ENCODE measurements at regions not wholly inside any gene's neighbourhood (a gene's known extent, or its start where the extent isn't known, plus 50 kb on each side); places are given as distances from the start of the nearest gene placed in this dataset.

GRCh38 chr3:28042095-28042635 lies 199.3 kb upstream of the CMC1 start:
- DNase-seq, result no peak

GRCh38 chr3:28042707-28043106 lies 198.7 kb upstream of the CMC1 start:
- peak; percentile 18 for DNase-seq

GRCh38 chr3:28050120-28050519 lies 191.3 kb upstream of the CMC1 start:
- no peak for DNase-seq

- DNase-seq, result peak; percentile 20
Measured at GRCh38 chr3:28050885-28051284, 190.5 kb upstream of the CMC1 start.

GRCh38 chr3:28053759-28054158 lies 187.7 kb upstream of the CMC1 start:
- DNase-seq, result no peak

GRCh38 chr3:28056806-28057205 lies 184.6 kb upstream of the CMC1 start:
- no peak for DNase-seq

GRCh38 chr3:28057539-28057938 lies 183.9 kb upstream of the CMC1 start:
- no peak for DNase-seq

- DNase-seq, result peak; percentile 0
Measured at GRCh38 chr3:28059199-28059598, 182.2 kb upstream of the CMC1 start.

- no peak for DNase-seq
Measured at GRCh38 chr3:28066020-28066419, 175.4 kb upstream of the CMC1 start.

- no peak for DNase-seq
Measured at GRCh38 chr3:28067014-28067413, 174.4 kb upstream of the CMC1 start.

- DNase-seq, result no peak
Measured at GRCh38 chr3:28068342-28068741, 173.1 kb upstream of the CMC1 start.

GRCh38 chr3:28069438-28069837 lies 172.0 kb upstream of the CMC1 start:
- DNase-seq, result no peak

- DNase-seq, result no peak
Measured at GRCh38 chr3:28076246-28076645, 165.2 kb upstream of the CMC1 start.

GRCh38 chr3:28077572-28077971 lies 163.8 kb upstream of the CMC1 start:
- peak; percentile 44 for DNase-seq

GRCh38 chr3:28078536-28078935 lies 162.9 kb upstream of the CMC1 start:
- DNase-seq, result no peak

- DNase-seq, result no peak
Measured at GRCh38 chr3:28080716-28081115, 160.7 kb upstream of the CMC1 start.

- DNase-seq, result no peak
Measured at GRCh38 chr3:28081533-28081947, 159.9 kb upstream of the CMC1 start.

- no peak for DNase-seq
Measured at GRCh38 chr3:28087591-28087990, 153.8 kb upstream of the CMC1 start.

- DNase-seq, result no peak
Measured at GRCh38 chr3:28088811-28089526, 152.4 kb upstream of the CMC1 start.

- DNase-seq, result no peak
Measured at GRCh38 chr3:28089527-28089897, 151.9 kb upstream of the CMC1 start.

- DNase-seq, result no peak
Measured at GRCh38 chr3:28099296-28099695, 142.1 kb upstream of the CMC1 start.

GRCh38 chr3:28101705-28102104 lies 139.7 kb upstream of the CMC1 start:
- DNase-seq, result no peak

- DNase-seq, result peak; percentile 4
Measured at GRCh38 chr3:28103861-28104260, 137.6 kb upstream of the CMC1 start.

GRCh38 chr3:28104896-28105534 lies 136.4 kb upstream of the CMC1 start:
- no peak for DNase-seq

GRCh38 chr3:28109829-28110228 lies 131.6 kb upstream of the CMC1 start:
- DNase-seq, result no peak

All from NCI-H69 (cell line).